ENCODE measurements at regions not wholly inside any gene's neighbourhood (a gene's known extent, or its start where the extent isn't known, plus 50 kb on each side); places are given as distances from the start of the nearest gene placed in this dataset.

DNA sequence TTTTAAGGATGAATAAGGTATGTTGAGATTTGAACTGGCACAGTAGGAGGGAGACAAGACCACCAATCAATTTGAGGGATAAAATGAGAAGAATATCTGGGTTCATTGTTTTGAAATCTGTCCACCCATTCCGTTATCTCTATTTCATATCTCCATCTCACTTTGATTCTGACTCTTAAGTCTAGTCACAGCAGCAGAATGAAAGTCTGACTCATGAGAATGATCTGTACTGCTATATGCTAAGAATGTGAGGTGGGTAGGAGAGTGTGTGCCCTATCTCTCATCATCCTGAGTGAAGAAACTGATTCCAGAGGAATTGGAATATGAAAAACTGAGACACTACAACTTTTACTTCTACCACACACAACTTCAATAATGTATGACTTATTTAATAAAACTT is 1994.5 kb upstream of the PIK3C3 start:
- TF ChIP-seq, protein P1, sequence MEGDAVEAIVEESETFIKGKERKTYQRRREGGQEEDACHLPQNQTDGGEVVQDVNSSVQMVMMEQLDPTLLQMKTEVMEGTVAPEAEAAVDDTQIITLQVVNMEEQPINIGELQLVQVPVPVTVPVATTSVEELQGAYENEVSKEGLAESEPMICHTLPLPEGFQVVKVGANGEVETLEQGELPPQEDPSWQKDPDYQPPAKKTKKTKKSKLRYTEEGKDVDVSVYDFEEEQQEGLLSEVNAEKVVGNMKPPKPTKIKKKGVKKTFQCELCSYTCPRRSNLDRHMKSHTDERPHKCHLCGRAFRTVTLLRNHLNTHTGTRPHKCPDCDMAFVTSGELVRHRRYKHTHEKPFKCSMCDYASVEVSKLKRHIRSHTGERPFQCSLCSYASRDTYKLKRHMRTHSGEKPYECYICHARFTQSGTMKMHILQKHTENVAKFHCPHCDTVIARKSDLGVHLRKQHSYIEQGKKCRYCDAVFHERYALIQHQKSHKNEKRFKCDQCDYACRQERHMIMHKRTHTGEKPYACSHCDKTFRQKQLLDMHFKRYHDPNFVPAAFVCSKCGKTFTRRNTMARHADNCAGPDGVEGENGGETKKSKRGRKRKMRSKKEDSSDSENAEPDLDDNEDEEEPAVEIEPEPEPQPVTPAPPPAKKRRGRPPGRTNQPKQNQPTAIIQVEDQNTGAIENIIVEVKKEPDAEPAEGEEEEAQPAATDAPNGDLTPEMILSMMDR (IDR thresholded peaks at IDR 0.05; ENCODE audit: insufficient read depth, low read length, poor library complexity, severe bottlenecking), result no peak
- no peak for TF ChIP-seq EZH2phosphoT487 (conservative IDR thresholded peaks at IDR 0.05; ENCODE audit: low read length)

Measured in SU-DHL-6 (cell line).